ENCODE measurements at regions not wholly inside any gene's neighbourhood (a gene's known extent, or its start where the extent isn't known, plus 50 kb on each side); places are given as distances from the start of the nearest gene placed in this dataset.
A peak's percentile ranks its signal among the peaks of the same experiment; 100 is the strongest.

GRCh38 chr20:58566981-58567380 lies 51.8 kb upstream of the APCDD1L start:
- Histone ChIP-seq H3K27ac (ENCODE audit: insufficient read depth, low read length) (no peak overlapping the region), H3K23ac (ENCODE audit: low read depth, low read length) (no peak overlapping the region), H2AK9ac (replicated peaks; ENCODE audit: low read depth, low read length, poor library complexity) (no peak overlapping the region), H2AK5ac (ENCODE audit: low read depth, low read length) (peak overlapping the region; percentile 46; the same call in 1 of the 2 replicates), H3K9ac (ENCODE audit: low read depth, low read length) (no peak overlapping the region), H4K8ac (ENCODE audit: low read depth in 2 of 2, low read length in 2 of 2) (no peak overlapping the region), H3K79me1 (ENCODE audit: low read depth in 1 of 2, low read length in 2 of 2) (no peaks in the 10 kb centered on the region; a peak in 1 of 4 replicates), H3K14ac (replicated peaks; ENCODE audit: low read depth, low read length) (no peak overlapping the region), H3K18ac (ENCODE audit: low read depth, low read length) (no peak overlapping the region), H3K56ac (ENCODE audit: extremely low read depth, insufficient read depth, low read length) (no peak overlapping the region), H2AFZ (replicated peaks; ENCODE audit: low read length, poor library complexity) (no peak overlapping the region), H3K4me2 (ENCODE audit: low read depth, low read length) (no peak overlapping the region), H4K20me1 (ENCODE audit: insufficient read depth, low read length) (no peaks in the 10 kb centered on the region), H3K4ac (ENCODE audit: low read depth, low read length) (no peak overlapping the region), H4K91ac (ENCODE audit: insufficient read depth, low read depth, low read length) (no peak overlapping the region), H2BK120ac (ENCODE audit: low read depth, low read length) (no peak overlapping the region), H3K27me3 (ENCODE audit: control insufficient read depth, insufficient read depth, low read length) (no peaks in the 10 kb centered on the region), H3K9me1 (ENCODE audit: insufficient read depth, low read length) (no peaks in the 10 kb centered on the region), H3K4me1 (ENCODE audit: control insufficient read depth, insufficient read depth, low read length) (peaks cover 10% of the 10 kb centered on the region), H3K4me3 (ENCODE audit: insufficient read depth, low read depth, low read length) (no peak overlapping the region), H2BK15ac (ENCODE audit: low read depth, low read length) (no peak overlapping the region), H2BK20ac (ENCODE audit: low read depth, low read length) (no peak overlapping the region), H4K5ac (ENCODE audit: low read depth, low read length) (no peak overlapping the region), H3K36me3 (ENCODE audit: control insufficient read depth, insufficient read depth, low read length) (no peaks in the 10 kb centered on the region), H2BK5ac (ENCODE audit: low read depth, low read length, poor library complexity, severe bottlenecking) (no peak overlapping the region), H3K9me3 (ENCODE audit: control insufficient read depth, insufficient read depth, low read length) (no peaks in the 10 kb centered on the region)
- in situ Hi-C loops (cut with MboI; ENCODE audit: low sequenced_read_pairs), result no loop called here
- ChIA-PET CTCF (no interaction called here), POLR2A (ENCODE audit: unreplicated experiment) (no interaction called here)
- intact Hi-C loops (cut with micrococcal nuclease), result no loop called here
- WGBS, 2 experiments (ENCODE audit: extremely low coverage in 2 of 2, insufficient read length in 1 of 2), result 90% methylated on average over 4 of the region's 6 CpGs; no CpG with 5 or more reads in 1 of the 2 experiments
- dilution Hi-C loops (cut with HindIII; ENCODE audit: low sequenced_read_pairs, unreplicated experiment), result no loop called here
- BruUV-seq (replicated peaks), result no TSS peak
- DNase-seq (no peak), ATAC-seq (ENCODE audit: low read depth) (no peak)
- TF ChIP-seq NFE2L2 (IDR thresholded peaks at IDR 0.05; ENCODE audit: low read depth, low read length) (no peak), ELK1 (IDR thresholded peaks at IDR 0.05; ENCODE audit: borderline replicate concordance, low read depth, low read length) (no peak), SMC3 (IDR thresholded peaks at IDR 0.05; ENCODE audit: low read depth, low read length) (no peak), CHD1 (IDR thresholded peaks at IDR 0.05; ENCODE audit: low read depth, low read length) (no peak), CTCF (conservative IDR thresholded peaks at IDR 0.05; ENCODE audit: low read depth, low read length) (no peak), BHLHE40 (IDR thresholded peaks at IDR 0.05; ENCODE audit: low read depth, low read length) (no peak), MAZ (IDR thresholded peaks at IDR 0.05; ENCODE audit: borderline replicate concordance, low read depth, low read length) (no peak), POLR2A (IDR thresholded peaks at IDR 0.05; ENCODE audit: low read depth, low read length) (no peak), USF2 (IDR thresholded peaks at IDR 0.05; ENCODE audit: low read depth, low read length) (no peak), RAD21 (IDR thresholded peaks at IDR 0.05; ENCODE audit: low read length) (no peak), RFX5 (IDR thresholded peaks at IDR 0.05; ENCODE audit: low read depth, low read length) (no peak), RCOR1 (IDR thresholded peaks at IDR 0.05; ENCODE audit: insufficient replicate concordance, low read length) (no peak), FOS (IDR thresholded peaks at IDR 0.05; ENCODE audit: low read depth, low read length) (no peak), CEBPB (IDR thresholded peaks at IDR 0.05; ENCODE audit: low read depth, low read length) (no peak), MAFK (IDR thresholded peaks at IDR 0.05; ENCODE audit: low read depth, low read length) (no peak), MXI1 (IDR thresholded peaks at IDR 0.05; ENCODE audit: borderline replicate concordance, low read depth, low read length) (no peak)

Data from IMR-90 (cell line).